GM12864 (cell line): ENCODE measurements at regions not wholly inside any gene's neighbourhood (a gene's known extent, or its start where the extent isn't known, plus 50 kb on each side); places are given as distances from the start of the nearest gene placed in this dataset.

Experiments used
- DNase-seq: peaks from one replicate; pipeline ENCODE4 v3.0.0-alpha.2; 2011; ENCODE audit warnings: low read depth
- H3K4me3 ChIP-seq: 2 replicates; pipeline ENCODE4 v1.5.1; 2011; ENCODE audit warnings: mild to moderate bottlenecking, low read depth, low read length, control low read depth
- CTCF ChIP-seq: IDR thresholded peaks from 2 replicates; pipeline ENCODE4 v1.5.1; 2011; ENCODE audit warnings: low read depth, mild to moderate bottlenecking, moderate library complexity, low read length, control low read depth, inconsistent platforms; ENCODE audit errors: missing control alignments

GRCh38 chr2:67985586-67985985 lies 77.2 kb downstream of the C1D start:
- H3K4me3 ChIP-seq, result no peak overlapping the region
- no peak for TF ChIP-seq CTCF
- DNase-seq, result no peak

GRCh38 chr2:67986258-67986657 lies 76.5 kb downstream of the C1D start:
- no peak overlapping the region for H3K4me3 ChIP-seq
- no peak for TF ChIP-seq CTCF
- DNase-seq, result no peak
